ENCODE measurements at regions not wholly inside any gene's neighbourhood (a gene's known extent, or its start where the extent isn't known, plus 50 kb on each side); places are given as distances from the start of the nearest gene placed in this dataset.
"Not testable (repeated sequence)": the region's sequence is repeated elsewhere in the genome, so short reads cannot be mapped to it uniquely, and the experiment has no call there.

DNA sequence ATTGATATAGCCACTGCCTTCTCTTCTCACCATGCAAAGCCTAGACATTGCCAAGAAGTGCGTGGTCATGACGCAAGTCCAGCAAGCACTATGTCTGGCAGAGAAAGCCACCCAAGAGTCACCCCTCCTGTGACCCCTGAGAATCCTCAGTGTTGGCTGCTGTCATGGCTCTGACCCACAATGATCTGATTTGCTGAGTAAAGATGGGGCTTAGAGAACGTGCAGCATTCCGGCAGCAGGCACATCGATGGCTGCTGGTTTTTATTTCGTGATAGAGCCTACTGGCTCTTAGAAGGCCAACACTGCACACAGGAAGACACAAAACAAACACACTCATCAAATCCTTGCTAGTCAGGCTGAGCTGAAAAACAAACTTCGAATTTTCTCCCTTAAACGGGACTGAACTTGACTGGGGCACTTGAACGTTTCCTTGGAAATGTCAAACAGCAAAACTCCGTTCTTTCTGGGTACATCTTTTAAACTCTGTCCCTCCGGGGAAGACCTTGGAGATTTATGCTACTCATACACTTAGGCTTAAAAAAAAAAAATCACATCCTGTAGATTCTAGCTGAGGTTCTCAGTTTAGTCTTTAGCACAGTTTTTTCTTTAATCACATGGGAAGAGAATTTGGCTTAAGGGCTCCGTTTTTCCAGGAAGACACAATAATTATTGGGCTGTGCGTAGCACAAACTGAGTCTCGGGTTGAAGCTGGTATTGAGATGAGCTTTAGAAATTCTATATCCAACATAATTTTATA lies 88.2 kb upstream of the BASP1 start:
- DNase-seq: no peak

DNA sequence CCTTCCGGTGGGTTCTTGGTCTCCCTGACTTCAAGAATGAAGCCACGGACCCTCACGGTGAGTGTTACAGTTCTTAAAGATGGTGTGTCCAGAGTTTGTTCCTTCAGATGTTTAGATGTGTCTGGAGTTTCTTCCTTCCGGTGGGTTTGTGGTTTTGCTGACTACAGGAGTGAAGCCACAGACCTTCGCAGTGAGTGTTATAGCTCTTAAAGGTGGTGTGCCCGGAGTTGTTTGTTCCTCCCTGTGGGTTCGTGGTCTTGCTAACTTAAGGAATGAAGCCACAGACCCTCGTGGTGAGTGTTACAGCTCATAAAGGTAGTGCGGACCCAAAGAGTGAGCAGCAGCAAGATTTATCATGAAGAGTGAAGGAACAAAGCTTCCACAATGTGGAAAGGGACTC lies 87.1 kb upstream of the BASP1 start:
- not testable (repeated sequence) for DNase-seq

DNA sequence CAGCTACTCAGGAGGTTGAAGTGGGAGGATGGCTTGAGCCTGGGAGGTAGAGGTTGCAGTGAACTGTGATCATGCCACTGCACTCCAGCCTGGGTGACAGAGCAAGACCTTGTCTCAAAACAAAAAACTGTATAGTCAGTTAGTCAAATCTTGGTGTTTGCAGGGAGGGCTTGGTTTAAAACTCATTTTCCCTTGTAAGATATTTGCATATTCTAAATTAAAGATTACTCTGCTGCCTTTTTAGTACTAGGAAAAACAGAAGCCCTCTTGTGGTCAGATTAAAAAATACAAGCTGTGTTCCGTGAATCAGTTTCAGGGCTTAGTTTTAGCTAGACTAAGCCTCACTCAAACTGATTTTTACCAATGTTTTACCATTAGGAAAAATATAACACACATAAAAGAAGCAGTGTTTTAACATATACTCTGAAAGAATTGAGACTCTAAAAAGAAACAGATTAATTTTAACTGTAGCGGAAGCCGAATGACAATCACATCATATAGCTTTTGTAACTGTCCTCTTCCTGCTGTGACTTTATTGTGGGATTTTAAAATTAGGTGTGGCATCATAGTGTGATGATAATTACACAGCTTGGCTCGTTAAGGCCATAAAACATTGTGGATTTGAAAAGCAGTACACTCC lies 84.9 kb upstream of the BASP1 start:
- DNase-seq: no peak

DNA sequence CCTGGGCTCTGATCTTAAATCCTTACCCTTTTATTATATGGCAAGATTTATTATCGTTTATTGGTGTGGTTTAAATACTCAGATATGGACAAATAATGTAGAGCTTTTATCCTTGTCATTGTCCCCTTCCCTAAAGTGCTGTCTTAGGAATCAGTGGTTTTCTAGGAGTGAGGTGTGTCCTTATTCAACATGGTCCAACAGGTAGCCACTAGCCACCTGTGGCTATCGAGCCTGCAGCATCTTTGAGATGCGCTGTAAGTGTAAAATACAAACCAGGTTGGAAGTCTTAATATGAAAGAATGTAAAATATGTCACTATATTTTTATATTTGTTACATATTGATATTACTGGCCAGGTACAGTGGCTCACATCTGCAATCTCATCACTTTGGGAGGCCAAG lies 82.4 kb upstream of the BASP1 start:
- DNase-seq: no peak

DNA sequence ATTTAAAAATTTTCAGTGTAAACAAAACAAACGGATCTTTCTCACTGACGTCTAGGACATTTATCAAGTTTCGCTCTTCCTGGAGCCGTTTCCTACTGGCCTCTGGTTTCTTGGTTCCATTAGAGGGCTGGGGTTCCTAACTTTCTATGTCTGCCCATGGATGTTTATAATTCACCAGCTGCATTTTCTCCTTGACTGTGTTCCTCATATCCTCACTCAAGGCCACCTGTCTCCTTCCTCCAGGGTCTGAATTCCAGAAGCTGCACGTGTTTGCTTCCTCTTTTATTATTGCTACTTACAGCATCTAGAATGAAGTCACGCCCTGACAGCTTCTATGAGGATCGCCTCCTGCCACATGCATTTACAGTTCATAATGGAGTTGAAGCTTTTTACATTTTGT lies 74.1 kb upstream of the BASP1 start:
- no peak for DNase-seq

DNA sequence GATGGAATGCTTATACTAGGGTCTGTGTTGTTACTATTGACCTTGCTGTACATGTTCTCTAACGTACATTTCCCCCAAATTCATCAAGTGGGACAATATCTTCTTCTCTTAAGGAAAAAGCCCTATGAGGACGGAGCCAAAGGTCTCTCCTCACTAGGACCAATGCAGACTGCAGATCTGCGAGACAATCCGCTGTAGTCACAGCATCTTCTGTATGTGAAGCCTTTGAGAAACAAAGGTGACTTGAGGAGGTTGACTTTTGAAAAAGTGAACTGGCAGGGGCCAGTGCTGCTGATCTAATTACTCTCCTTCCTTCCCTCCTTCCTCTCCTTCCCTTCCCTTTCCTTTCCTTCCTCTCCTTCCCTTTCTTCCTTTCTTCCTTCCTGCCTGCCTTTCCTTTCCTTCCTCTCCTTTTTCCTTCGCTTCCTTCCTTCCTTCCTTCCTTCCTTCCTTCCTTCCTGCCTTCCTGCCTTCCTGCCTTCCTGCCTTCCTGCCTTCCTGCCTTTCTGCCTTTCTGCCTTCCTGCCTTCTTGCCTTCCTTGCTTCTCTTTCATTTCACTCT lies 71.1 kb upstream of the BASP1 start:
- DNase-seq: no peak

DNA sequence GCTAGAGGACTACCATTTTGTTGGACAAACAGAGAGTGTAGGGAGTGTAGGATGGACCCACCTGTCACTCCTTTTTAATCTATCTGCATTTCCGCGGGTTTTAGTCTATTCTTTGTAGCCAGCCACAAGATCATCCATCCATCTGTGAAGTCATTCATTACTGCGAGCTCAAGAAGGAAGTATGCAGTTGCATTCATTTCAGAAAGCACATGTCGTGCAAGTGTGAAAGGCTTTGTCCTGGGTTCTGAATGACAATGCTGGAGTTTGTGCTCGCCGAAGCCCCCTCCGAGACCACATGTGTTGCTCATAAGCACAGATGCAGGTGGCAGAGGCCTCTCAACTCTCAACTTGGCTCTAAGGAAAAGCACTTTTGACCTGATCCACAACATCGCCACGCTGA lies 70.3 kb upstream of the BASP1 start:
- DNase-seq: no peak

- no peak for DNase-seq
These were observed 69.8 kb upstream of the BASP1 start for GRCh38 chr5:17147617-17148016.

DNA sequence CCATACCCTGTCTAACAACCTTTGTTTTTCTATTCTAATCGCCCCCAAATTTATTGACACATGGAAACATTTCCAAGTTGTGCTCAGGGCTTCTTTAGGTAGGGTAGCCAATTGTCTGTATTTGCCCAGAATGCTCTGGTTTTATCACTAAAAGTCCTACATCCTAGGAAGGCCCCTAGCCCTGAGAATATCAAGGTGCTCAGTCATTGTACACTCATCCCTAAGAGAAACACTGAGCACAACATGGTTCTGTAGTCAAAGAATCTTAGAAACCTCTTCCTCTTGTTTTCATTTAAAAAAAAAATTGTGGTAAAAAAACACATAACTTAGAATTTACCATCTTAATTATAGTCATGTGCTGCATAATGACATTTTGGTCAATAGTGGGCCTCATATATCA lies 69.0 kb upstream of the BASP1 start:
- no peak for DNase-seq

DNA sequence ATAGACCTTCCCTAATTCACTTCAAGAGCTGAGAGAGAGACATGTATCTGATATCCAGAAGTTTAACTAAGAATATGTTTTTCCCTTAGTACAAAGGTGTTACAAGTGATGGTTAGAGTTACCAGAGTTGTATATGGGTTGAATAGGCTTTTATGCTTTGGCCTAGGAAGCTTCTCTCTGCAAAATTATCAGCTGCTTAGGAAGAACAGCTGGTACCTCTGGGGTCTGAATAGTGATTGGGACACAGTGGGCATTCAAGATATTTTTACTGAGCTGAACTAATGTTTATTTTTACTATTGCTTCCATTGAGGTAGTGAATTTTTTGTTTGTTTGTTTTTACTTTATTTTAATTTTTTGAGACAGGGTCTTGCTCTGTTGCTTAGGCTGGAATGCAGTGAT lies 67.6 kb upstream of the BASP1 start:
- no peak for DNase-seq

DNA sequence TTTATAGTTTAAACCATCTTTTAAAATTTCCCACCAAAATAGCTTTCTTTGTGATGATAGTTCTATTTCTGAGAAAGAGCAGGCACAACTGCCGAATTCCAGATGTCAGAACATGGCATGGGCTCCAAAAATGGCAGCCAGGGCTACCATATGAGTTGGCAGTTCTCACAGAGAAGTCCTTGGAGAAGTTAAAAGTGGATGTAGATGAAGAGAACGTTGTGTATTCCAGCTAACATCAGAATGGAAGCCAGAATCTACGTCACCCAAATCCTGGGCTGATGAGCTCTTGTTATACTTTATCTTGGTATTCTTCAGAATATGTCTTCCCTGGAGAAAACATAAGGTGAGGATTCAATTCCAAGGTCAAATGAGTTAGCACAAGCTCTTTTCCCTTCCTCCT lies 66.9 kb upstream of the BASP1 start:
- DNase-seq: no peak

DNA sequence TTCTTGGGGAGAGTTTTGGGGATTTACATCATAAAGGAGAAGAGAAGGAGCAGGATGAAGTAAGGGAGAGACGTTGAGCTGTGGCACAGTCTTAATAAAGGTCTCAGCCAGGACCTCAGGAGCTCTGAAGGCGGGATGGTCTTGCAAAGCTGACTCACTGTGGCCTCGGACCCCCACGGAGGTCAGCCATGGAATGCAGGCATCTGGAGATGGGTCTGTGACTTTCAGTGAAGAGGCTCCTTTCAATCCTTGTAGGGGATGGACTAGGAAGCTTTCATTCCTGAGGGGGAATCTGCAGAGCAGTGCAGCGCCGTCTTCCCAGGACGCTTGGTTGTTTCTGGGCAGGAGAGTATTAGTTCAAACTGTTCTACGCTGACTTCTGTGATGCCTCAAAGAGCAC lies 65.7 kb upstream of the BASP1 start:
- DNase-seq: no peak

GRCh38 chr5:17154211-17154996 lies 63.0 kb upstream of the BASP1 start:
- DNase-seq: no peak

- no peak for DNase-seq
These were observed 61.0 kb upstream of the BASP1 start for GRCh38 chr5:17156463-17156862.

DNA sequence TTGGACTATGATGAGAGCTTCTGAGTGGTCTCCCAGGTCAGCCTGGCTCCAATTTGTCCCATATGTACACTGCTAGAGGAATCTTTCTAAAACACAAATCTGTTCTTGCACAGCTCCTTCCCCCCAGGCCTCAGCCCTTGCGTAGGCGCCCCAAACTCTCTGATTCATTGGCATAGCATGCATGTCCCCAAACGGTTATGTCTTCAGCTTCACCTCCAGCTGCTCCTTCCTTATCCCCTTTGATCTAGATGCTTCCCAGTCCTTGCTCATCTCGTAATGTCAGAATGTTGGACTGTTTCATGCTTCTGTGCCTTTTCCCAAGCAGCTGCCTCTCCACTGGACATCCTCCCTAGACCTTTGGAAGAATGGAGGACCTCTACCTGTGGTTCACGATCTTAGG lies 60.1 kb upstream of the BASP1 start:
- DNase-seq: no peak

DNA sequence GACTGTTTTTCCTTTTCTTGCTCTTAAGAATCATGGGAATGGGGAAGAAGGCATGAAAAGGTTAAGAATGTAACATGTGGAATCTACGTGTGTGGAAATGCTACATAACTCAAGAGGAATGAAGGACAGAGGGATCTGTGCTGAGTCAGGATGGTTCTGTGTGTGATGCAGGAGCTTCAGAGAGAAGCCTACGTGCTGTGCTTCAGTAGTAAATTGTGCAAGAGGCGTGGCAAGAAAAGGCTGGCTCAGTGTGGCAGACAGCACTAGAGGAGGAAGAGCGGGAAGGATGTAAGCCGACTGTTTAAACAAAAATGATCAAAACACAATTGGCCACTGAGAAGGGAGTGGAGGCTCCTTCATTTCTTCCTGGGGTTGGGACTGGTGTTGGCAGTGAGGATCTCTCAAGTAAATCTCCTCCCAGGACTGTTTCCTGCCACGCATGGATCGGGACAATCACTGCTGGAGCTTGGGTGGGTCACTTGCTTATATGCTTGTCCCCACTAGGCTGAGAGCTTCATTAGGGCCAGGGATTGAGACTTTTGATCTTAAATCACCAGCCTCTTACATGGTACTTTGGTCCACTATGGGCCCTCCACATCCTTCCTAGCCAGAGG lies 59.4 kb upstream of the BASP1 start:
- DNase-seq: no peak

- DNase-seq: no peak
These were observed 56.7 kb upstream of the BASP1 start for GRCh38 chr5:17160756-17161040.

- DNase-seq: no peak
These were observed 55.8 kb upstream of the BASP1 start for GRCh38 chr5:17161662-17162061.

- no peak for DNase-seq
These were observed 54.2 kb upstream of the BASP1 start for GRCh38 chr5:17163221-17163620.

DNA sequence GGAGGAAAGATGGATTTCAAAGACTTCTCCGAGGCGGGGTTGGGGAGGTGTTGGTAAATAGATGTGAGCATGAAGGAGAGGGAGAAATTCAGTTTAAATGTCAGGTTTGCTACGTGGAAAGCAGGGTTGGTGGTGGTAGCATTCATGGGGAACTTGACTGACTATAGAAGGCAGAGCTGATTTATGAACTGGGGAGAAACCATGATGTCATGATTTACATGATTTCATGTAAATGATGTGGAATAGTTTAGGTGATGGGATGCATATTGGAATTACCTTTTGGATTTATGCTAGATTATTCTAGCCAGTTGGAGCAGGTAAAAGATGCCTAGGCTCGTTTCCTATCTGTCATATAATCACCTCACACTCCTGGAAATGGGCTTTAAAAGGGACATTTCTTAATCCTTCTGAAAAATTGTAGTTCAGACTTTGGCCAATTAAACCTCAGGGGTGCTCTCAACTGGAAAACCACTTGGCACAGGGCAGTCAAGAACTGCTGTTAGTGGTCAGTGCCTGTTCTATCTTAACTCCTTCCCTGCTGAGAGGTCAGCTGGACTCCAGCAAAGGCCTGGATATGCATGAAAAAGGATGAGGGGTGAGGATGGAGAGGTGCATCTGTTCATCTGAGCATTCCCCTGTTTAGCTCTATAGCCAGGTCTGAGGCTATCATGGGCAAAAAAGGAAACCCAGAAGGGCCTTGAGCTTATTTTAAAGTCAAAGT lies 50.1 kb upstream of the BASP1 start:
- no peak for DNase-seq

Measured in left kidney (tissue), 1 donor.